WTC11 (cell line): ENCODE measurements at regions not wholly inside any gene's neighbourhood (a gene's known extent, or its start where the extent isn't known, plus 50 kb on each side); places are given as distances from the start of the nearest gene placed in this dataset.

Experiments
- CTCF ChIP-seq: fragments of 200-600 bp; IDR thresholded peaks from 2 replicates; pipeline ENCODE4 v1.8.0; 2022; ENCODE audit warnings: antibody characterized with exemption
- ERG ChIP-seq: fragments of 250-450 bp; sonication (Bioruptor Pico); IDR thresholded peaks from 2 replicates; pipeline ENCODE4 v1.8.0; 2021; ENCODE audit warnings: mild to moderate bottlenecking
- ESRRA ChIP-seq: sonication (generic); formaldehyde crosslinking; IDR thresholded peaks from 2 replicates; pipeline ENCODE4 v1.8.1; 2022; ENCODE audit warnings: mild to moderate bottlenecking, missing genetic modification reagents, borderline replicate concordance
- MAX ChIP-seq: sonication (generic); formaldehyde crosslinking; IDR thresholded peaks from 2 replicates; pipeline ENCODE4 v1.8.0; 2022; ENCODE audit warnings: mild to moderate bottlenecking, missing genetic modification reagents
- USF2 ChIP-seq: sonication (generic); formaldehyde crosslinking; IDR thresholded peaks from 2 replicates; pipeline ENCODE4 v1.8.1; 2023; ENCODE audit warnings: mild to moderate bottlenecking, missing genetic modification reagents, moderate library complexity

- TF ChIP-seq ERG (CRISPR knock-in tag) (no peak), MAX (CRISPR knock-in tag) (no peak), CTCF (no peak), USF2 (CRISPR knock-in tag) (no peak), ESRRA (CRISPR knock-in tag) (no peak)
These were observed 53.6 kb upstream of the KCNJ15 start for GRCh38 chr21:38203229-38203628.
